Natural killer cell (primary cell): ENCODE measurements at regions not wholly inside any gene's neighbourhood (a gene's known extent, or its start where the extent isn't known, plus 50 kb on each side); places are given as distances from the start of the nearest gene placed in this dataset.

Source experiments
- ATAC-seq, 3 donors: fragments of 150-1000 bp in 2 of 3; fragments of 200-7000 bp in 1 of 3; cut with Tn5 transposase; 1 replicate in 1 of 3; 2 replicates in 2 of 3; pipeline ENCODE4 v1.10.0; 2021; ENCODE audit warnings: mild to moderate bottlenecking in 2 of 3, moderate library complexity in 2 of 3
- DNase-seq, 2 donors: peaks; one replicate each; pipeline versions ENCODE4 v3.0.0 to v3.0.0-alpha.2; 2013 to 2021; ENCODE audit warnings: mixed read lengths in 1 of 2
- H3K27ac ChIP-seq: one replicate; pipeline ENCODE4 v1.5.1; 2013; ENCODE audit warnings: mild to moderate bottlenecking, low read length
- H3K27me3 ChIP-seq: one replicate; pipeline ENCODE4 v1.6.1; 2013; ENCODE audit warnings: low read length; ENCODE audit not compliant: control insufficient read depth, insufficient read depth
- H3K36me3 ChIP-seq: one replicate; pipeline ENCODE4 v1.6.1; 2013; ENCODE audit warnings: low read length; ENCODE audit not compliant: control insufficient read depth, insufficient read depth
- H3K4me1 ChIP-seq: one replicate; pipeline ENCODE4 v1.6.1; 2013; ENCODE audit warnings: low read length; ENCODE audit not compliant: control insufficient read depth, insufficient read depth
- H3K4me3 ChIP-seq: one replicate; pipeline ENCODE4 v1.5.1; 2013; ENCODE audit warnings: low read length
- H3K9me3 ChIP-seq: one replicate; pipeline ENCODE4 v1.6.1; 2013; ENCODE audit warnings: low read length; ENCODE audit not compliant: control insufficient read depth, insufficient read depth
- H3K27ac Mint-ChIP-seq, 2 donors: one replicate each; pipeline ENCODE4 v1.8.0; 2022; ENCODE audit warnings: mild to moderate bottlenecking in 2 of 2, mixed read lengths in 2 of 2, moderate library complexity in 1 of 2
- H3K27me3 Mint-ChIP-seq, 2 donors: one replicate each; pipeline ENCODE4 v1.8.0; 2022; ENCODE audit warnings: low read depth in 2 of 2, mixed read lengths in 2 of 2
- H3K36me3 Mint-ChIP-seq: one replicate; pipeline ENCODE4 v1.8.0; 2022; ENCODE audit warnings: mixed read lengths
- H3K4me1 Mint-ChIP-seq, 2 donors: one replicate each; pipeline ENCODE4 v1.8.0; 2022; ENCODE audit warnings: mixed read lengths in 2 of 2
- H3K4me3 Mint-ChIP-seq: one replicate; pipeline ENCODE4 v1.8.0; 2022; ENCODE audit warnings: mild to moderate bottlenecking, moderate library complexity, mixed read lengths
- H3K9me3 Mint-ChIP-seq, 2 donors: one replicate each; pipeline ENCODE4 v1.8.0; 2022; ENCODE audit warnings: mixed read lengths in 2 of 2
- CTCF ChIP-seq: fragments of 200-600 bp; IDR thresholded peaks from one replicate; pipeline ENCODE4 v1.8.0; 2022; ENCODE audit warnings: antibody characterized with exemption
- WGBS: methylation state at CpG from one replicate; pipeline ENCODE4 v1.1.7; 2013; ENCODE audit warnings: missing lambda C conversion rate; ENCODE audit not compliant: insufficient coverage; 5-methylcytosine and 5-hydroxymethylcytosine counted together
- intact Hi-C: fragments of 100-400 bp; cut with micrococcal nuclease; formaldehyde crosslinking; loops from one replicate; pipeline ENCODE4 v1.14.2; 2022

- H3K27me3 Mint-ChIP-seq = no peaks in the 10 kb centered on the region
- ATAC-seq (no peak), DNase-seq (no peak)
- intact Hi-C loops = no loop called here
- H3K9me3 Mint-ChIP-seq = peaks cover 0 to 2% of the 10 kb centered on the region in 2 donors
- Histone ChIP-seq H3K36me3 (no peaks in the 10 kb centered on the region), H3K9me3 (no peaks in the 10 kb centered on the region), H3K27me3 (no peaks in the 10 kb centered on the region), H3K4me1 (no peaks in the 10 kb centered on the region), H3K4me3 (no peak overlapping the region), H3K27ac (no peak overlapping the region)
- no peak overlapping the region for H3K4me3 Mint-ChIP-seq
- H3K36me3 Mint-ChIP-seq = no peaks in the 10 kb centered on the region
- no peaks in the 10 kb centered on the region for H3K4me1 Mint-ChIP-seq
- H3K27ac Mint-ChIP-seq = no peak overlapping the region
- WGBS = 98% methylated on average over 6 of the region's 6 CpGs
- no peak for TF ChIP-seq CTCF
Observed at GRCh38 chr6:112787371-112787770, 440.2 kb downstream of the RFPL4B start.

GRCh38 chr6:112795316-112795715 is 448.2 kb downstream of the RFPL4B start:
- Histone ChIP-seq H3K27ac (no peak overlapping the region), H3K4me1 (no peaks in the 10 kb centered on the region), H3K4me3 (no peak overlapping the region), H3K27me3 (no peaks in the 10 kb centered on the region), H3K9me3 (peaks cover 5% of the 10 kb centered on the region), H3K36me3 (no peaks in the 10 kb centered on the region)
- DNase-seq (no peak), ATAC-seq (no peak)
- Mint-ChIP-seq H3K27me3 (no peaks in the 10 kb centered on the region), H3K9me3 (peaks cover 14 to 24% of the 10 kb centered on the region in 2 donors), H3K4me3 (no peak overlapping the region), H3K36me3 (no peaks in the 10 kb centered on the region), H3K4me1 (no peaks in the 10 kb centered on the region), H3K27ac (no peak overlapping the region)
- 83% methylated on average over 1 of the region's 1 CpG for WGBS
- intact Hi-C loops = no loop called here
- TF ChIP-seq CTCF = no peak

GRCh38 chr6:112796712-112797111 is 449.6 kb downstream of the RFPL4B start:
- TF ChIP-seq CTCF = no peak
- H3K4me1 ChIP-seq = no peaks in the 10 kb centered on the region
- H3K9me3 ChIP-seq = peaks cover 5% of the 10 kb centered on the region
- Mint-ChIP-seq H3K27ac (no peak overlapping the region), H3K36me3 (no peaks in the 10 kb centered on the region), H3K27me3 (no peaks in the 10 kb centered on the region), H3K4me1 (no peaks in the 10 kb centered on the region), H3K9me3 (peaks cover 17 to 25% of the 10 kb centered on the region in 2 donors), H3K4me3 (no peak overlapping the region)
- H3K27ac ChIP-seq = no peak overlapping the region
- no peak overlapping the region for H3K4me3 ChIP-seq
- ATAC-seq (no peak), DNase-seq (no peak)
- WGBS = 100% methylated on average over 1 of the region's 1 CpG
- no peaks in the 10 kb centered on the region for H3K27me3 ChIP-seq
- intact Hi-C loops = no loop called here
- no peaks in the 10 kb centered on the region for H3K36me3 ChIP-seq

GRCh38 chr6:112799889-112800288 is 452.8 kb downstream of the RFPL4B start:
- Mint-ChIP-seq H3K36me3 (no peaks in the 10 kb centered on the region), H3K27me3 (no peaks in the 10 kb centered on the region), H3K4me3 (no peak overlapping the region), H3K9me3 (peaks cover 8 to 15% of the 10 kb centered on the region in 2 donors), H3K4me1 (no peaks in the 10 kb centered on the region), H3K27ac (no peak overlapping the region)
- TF ChIP-seq CTCF = no peak
- Histone ChIP-seq H3K4me1 (no peaks in the 10 kb centered on the region), H3K9me3 (peaks cover 2% of the 10 kb centered on the region), H3K4me3 (no peak overlapping the region), H3K27me3 (no peaks in the 10 kb centered on the region), H3K36me3 (no peaks in the 10 kb centered on the region), H3K27ac (no peak overlapping the region)
- 58% methylated on average over 1 of the region's 1 CpG for WGBS
- DNase-seq = no peak
- no peak for ATAC-seq
- intact Hi-C loops = no loop called here
